Gastroesophageal sphincter (tissue), 3 donors: ENCODE measurements at regions not wholly inside any gene's neighbourhood (a gene's known extent, or its start where the extent isn't known, plus 50 kb on each side); places are given as distances from the start of the nearest gene placed in this dataset.

Experiments used
- EP300 ChIP-seq: sonication (generic); formaldehyde crosslinking; IDR thresholded peaks from one replicate; pipeline ENCODE4 v1.6.1; 2017; ENCODE audit warnings: antibody characterized with exemption, mild to moderate bottlenecking
- POLR2A ChIP-seq, 2 donors: fragments of 450-650 bp; IDR thresholded peaks; one replicate each; pipeline ENCODE4 v1.6.1; 2017; ENCODE audit warnings: antibody characterized with exemption in 2 of 2, mild to moderate bottlenecking in 2 of 2, moderate library complexity in 1 of 2
- POLR2AphosphoS5 ChIP-seq: sonication (generic); formaldehyde crosslinking; IDR thresholded peaks from one replicate; pipeline ENCODE4 v1.6.1; 2017; ENCODE audit warnings: antibody characterized with exemption
- TF ChIP-seq, protein P1 (sequence below), 4 experiments: fragments of 200-600 bp in 2 of 4; fragments of 450-650 bp in 2 of 4; sonication (generic) in 1 of 4; IDR thresholded peaks; one replicate each; pipeline ENCODE4 v1.5.1; 2017 to 2019; ENCODE audit warnings: antibody characterized with exemption in 4 of 4, mild to moderate bottlenecking in 2 of 4, moderate library complexity in 2 of 4

- TF ChIP-seq POLR2A (IDR thresholded peaks at IDR 0.05) (no peak), EP300 (no peak), POLR2AphosphoS5 (no peak)
- TF ChIP-seq, protein P1, sequence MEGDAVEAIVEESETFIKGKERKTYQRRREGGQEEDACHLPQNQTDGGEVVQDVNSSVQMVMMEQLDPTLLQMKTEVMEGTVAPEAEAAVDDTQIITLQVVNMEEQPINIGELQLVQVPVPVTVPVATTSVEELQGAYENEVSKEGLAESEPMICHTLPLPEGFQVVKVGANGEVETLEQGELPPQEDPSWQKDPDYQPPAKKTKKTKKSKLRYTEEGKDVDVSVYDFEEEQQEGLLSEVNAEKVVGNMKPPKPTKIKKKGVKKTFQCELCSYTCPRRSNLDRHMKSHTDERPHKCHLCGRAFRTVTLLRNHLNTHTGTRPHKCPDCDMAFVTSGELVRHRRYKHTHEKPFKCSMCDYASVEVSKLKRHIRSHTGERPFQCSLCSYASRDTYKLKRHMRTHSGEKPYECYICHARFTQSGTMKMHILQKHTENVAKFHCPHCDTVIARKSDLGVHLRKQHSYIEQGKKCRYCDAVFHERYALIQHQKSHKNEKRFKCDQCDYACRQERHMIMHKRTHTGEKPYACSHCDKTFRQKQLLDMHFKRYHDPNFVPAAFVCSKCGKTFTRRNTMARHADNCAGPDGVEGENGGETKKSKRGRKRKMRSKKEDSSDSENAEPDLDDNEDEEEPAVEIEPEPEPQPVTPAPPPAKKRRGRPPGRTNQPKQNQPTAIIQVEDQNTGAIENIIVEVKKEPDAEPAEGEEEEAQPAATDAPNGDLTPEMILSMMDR (IDR thresholded peaks at IDR 0.05): no peak
Observed at GRCh38 chr2:7891312-7891711, 790.5 kb upstream of the ID2 start.
